A549 (cell line): ENCODE measurements at regions not wholly inside any gene's neighbourhood (a gene's known extent, or its start where the extent isn't known, plus 50 kb on each side); places are given as distances from the start of the nearest gene placed in this dataset.

ENCODE experiments used
- BHLHE40 ChIP-seq: IDR thresholded peaks from 2 replicates; pipeline ENCODE4 v1.6.1; 2012; ENCODE audit warnings: low read depth, low read length, inconsistent platforms
- MYC ChIP-seq: IDR thresholded peaks from 2 replicates; pipeline ENCODE4 v1.6.1; 2012; ENCODE audit warnings: mild to moderate bottlenecking, inconsistent platforms, low read length, improper control_type of control experiment, borderline replicate concordance
- TF ChIP-seq, protein P1 (sequence below): fragments of >200 bp; sonication (Bioruptor Twin); formaldehyde crosslinking; IDR thresholded peaks from 3 replicates; pipeline ENCODE4 v1.5.1; 2016

DNA sequence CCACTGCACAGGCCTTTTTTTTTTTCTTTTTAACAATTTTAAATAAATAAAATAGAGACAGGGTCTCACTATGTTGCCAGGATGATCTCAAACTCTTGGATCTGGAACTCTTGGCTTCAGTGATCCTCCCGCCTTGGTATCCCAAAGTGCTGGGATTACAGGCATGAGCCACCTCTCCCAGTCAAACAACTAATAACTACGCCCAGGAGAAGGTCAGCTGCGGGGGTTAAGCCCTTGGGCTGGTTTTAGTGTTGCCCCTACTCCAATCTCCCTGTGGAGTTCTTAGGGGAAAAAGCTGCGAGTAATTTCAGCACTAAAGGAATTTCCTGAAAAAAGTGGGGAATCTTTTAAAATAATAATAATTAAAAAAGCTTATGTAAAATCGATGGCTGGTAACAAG lies 96.4 kb upstream of the XPO1 start:
- TF ChIP-seq, protein P1, sequence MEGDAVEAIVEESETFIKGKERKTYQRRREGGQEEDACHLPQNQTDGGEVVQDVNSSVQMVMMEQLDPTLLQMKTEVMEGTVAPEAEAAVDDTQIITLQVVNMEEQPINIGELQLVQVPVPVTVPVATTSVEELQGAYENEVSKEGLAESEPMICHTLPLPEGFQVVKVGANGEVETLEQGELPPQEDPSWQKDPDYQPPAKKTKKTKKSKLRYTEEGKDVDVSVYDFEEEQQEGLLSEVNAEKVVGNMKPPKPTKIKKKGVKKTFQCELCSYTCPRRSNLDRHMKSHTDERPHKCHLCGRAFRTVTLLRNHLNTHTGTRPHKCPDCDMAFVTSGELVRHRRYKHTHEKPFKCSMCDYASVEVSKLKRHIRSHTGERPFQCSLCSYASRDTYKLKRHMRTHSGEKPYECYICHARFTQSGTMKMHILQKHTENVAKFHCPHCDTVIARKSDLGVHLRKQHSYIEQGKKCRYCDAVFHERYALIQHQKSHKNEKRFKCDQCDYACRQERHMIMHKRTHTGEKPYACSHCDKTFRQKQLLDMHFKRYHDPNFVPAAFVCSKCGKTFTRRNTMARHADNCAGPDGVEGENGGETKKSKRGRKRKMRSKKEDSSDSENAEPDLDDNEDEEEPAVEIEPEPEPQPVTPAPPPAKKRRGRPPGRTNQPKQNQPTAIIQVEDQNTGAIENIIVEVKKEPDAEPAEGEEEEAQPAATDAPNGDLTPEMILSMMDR: no peak
- TF ChIP-seq BHLHE40: no peak
- no peak for TF ChIP-seq MYC
